K562 (cell line): ENCODE measurements at regions not wholly inside any gene's neighbourhood (a gene's known extent, or its start where the extent isn't known, plus 50 kb on each side); places are given as distances from the start of the nearest gene placed in this dataset.

Experiments
- ATAC-seq: fragments of 200-7000 bp; cut with Tn5 transposase; 3 replicates; pipeline ENCODE4 v1.9.1; 2020; ENCODE audit warnings: moderate library complexity
- BruUV-seq: library from RNA; stranded (reverse); fragments of 400-500 nt; replicated peaks from 2 replicates; lab custom pipeline; 2021; lab: Mats Ljungman, UMichigan
- CTCF ChIA-PET: fragments of 300-600 bp; formaldehyde crosslinking; extraction: SDS; loops from one replicate; lab custom pipeline; 2021; ENCODE audit warnings: low intra/inter-chr PET ratio; lab: Yijun Ruan, JAX
- POLR2A ChIA-PET: fragments of 300-600, 350-650 bp; sonication (Branson Sonifier 250); formaldehyde crosslinking; extraction: SDS; loops from one replicate; lab custom pipeline; 2021; ENCODE audit warnings: antibody characterized with exemption, inconsistent platforms; lab: Yijun Ruan, JAX
- DNase-seq, 4 experiments: peaks; one replicate each; pipeline versions ENCODE4 v3.0.0 to v3.0.0-alpha.2; 2011 to 2018; ENCODE audit warnings: low spot score in 3 of 4, mixed read lengths in 3 of 4; ENCODE audit errors: extremely low read depth in 1 of 4
- FAIRE-seq: peaks from 2 replicates; lab custom pipeline; 2011; peaks lifted over from hg19 to GRCh38; lab: Jason Lieb, UNC
- H2AFZ ChIP-seq: 2 replicates; pipeline ENCODE4 v1.6.0; 2011; ENCODE audit warnings: low read depth, low read length, control low read depth, inconsistent platforms
- H3K27ac ChIP-seq: fragments of 200-600 bp; 3 replicates; pipeline ENCODE4 v1.8.0; 2011; ENCODE audit warnings: low read depth, mild to moderate bottlenecking, control low read depth, inconsistent platforms, low read length, moderate library complexity, mixed read lengths; ENCODE audit errors: extremely low read depth
- H3K27me3 ChIP-seq, 2 experiments: fragments of 300-600 bp in 1 of 2; 2 replicates in 1 of 2; 3 replicates in 1 of 2; pipeline versions ENCODE4 v1.6.0 to v1.8.0; 2011; ENCODE audit warnings: inconsistent platforms in 2 of 2, low read length in 2 of 2, mild to moderate bottlenecking in 1 of 2, mixed read lengths in 1 of 2, moderate library complexity in 1 of 2; ENCODE audit not compliant: control insufficient read depth in 2 of 2, insufficient read depth in 2 of 2
- H3K36me3 ChIP-seq: fragments of 300-600 bp; 3 replicates; pipeline ENCODE4 v1.8.0; 2011; ENCODE audit warnings: mild to moderate bottlenecking, low read length, inconsistent platforms; ENCODE audit not compliant: control insufficient read depth, insufficient read depth
- H3K4me1 ChIP-seq, 2 experiments: fragments of 200-600 bp in 1 of 2; replicated peaks in 1 of 2; 2 replicates in 1 of 2; 3 replicates in 1 of 2; pipeline versions ENCODE4 v1.5.1 to v1.8.0; 2011; ENCODE audit warnings: inconsistent platforms in 2 of 2, low read length in 2 of 2, mild to moderate bottlenecking in 1 of 2, mixed read lengths in 1 of 2, moderate library complexity in 1 of 2; ENCODE audit not compliant: control insufficient read depth in 2 of 2, insufficient read depth in 2 of 2
- H3K4me2 ChIP-seq: 2 replicates; pipeline ENCODE4 v1.6.1; 2011; ENCODE audit warnings: low read length, control low read depth, inconsistent platforms, mixed read lengths; ENCODE audit not compliant: insufficient read depth
- H3K4me3 ChIP-seq: fragments of 200-600 bp; sonication (generic), shearing (Covaris generic); 2 replicates; pipeline ENCODE4 v1.5.1; 2016; ENCODE audit warnings: control low read depth, inconsistent platforms
- H3K79me2 ChIP-seq: fragments of 200-600 bp; 3 replicates; pipeline ENCODE4 v1.8.0; 2011; ENCODE audit warnings: low read length, inconsistent platforms; ENCODE audit not compliant: control insufficient read depth, insufficient read depth
- H3K9ac ChIP-seq, 2 experiments: 2 replicates each; pipeline versions ENCODE4 v1.6.0 to v1.6.1; 2011; ENCODE audit warnings: low read depth in 2 of 2, low read length in 2 of 2, control low read depth in 1 of 2, inconsistent platforms in 1 of 2, mild to moderate bottlenecking in 1 of 2, mixed read lengths in 1 of 2; ENCODE audit not compliant: insufficient read depth in 1 of 2
- H3K9me1 ChIP-seq: one replicate; pipeline ENCODE4 v1.6.0; 2011; ENCODE audit warnings: inconsistent platforms, mild to moderate bottlenecking, low read length, moderate library complexity; ENCODE audit not compliant: control insufficient read depth, insufficient read depth
- H3K9me3 ChIP-seq: replicated peaks from 2 replicates; pipeline ENCODE4 v1.5.1; 2011; ENCODE audit warnings: low read depth, low read length, inconsistent platforms; ENCODE audit not compliant: control insufficient read depth, insufficient read depth
- H4K20me1 ChIP-seq: replicated peaks from 2 replicates; pipeline ENCODE4 v1.6.1; 2011; ENCODE audit warnings: low read length, inconsistent platforms, mixed read lengths; ENCODE audit not compliant: control insufficient read depth, insufficient read depth
- ARNT ChIP-seq, 2 experiments: fragments of 450-650 bp; IDR thresholded peaks; 2 replicates each; pipeline ENCODE4 v1.6.1; 2016; ENCODE audit warnings: mild to moderate bottlenecking in 1 of 2
- CBX3 ChIP-seq, 2 experiments: IDR thresholded peaks; 1 replicate in 1 of 2; 2 replicates in 1 of 2; pipeline ENCODE4 v1.6.1; 2012; ENCODE audit warnings: inconsistent platforms in 2 of 2, low read length in 2 of 2, borderline replicate concordance in 1 of 2, control low read depth in 1 of 2
- CBX5 ChIP-seq: IDR thresholded peaks from 2 replicates; pipeline ENCODE4 v1.6.1; 2014; ENCODE audit warnings: low read depth, borderline replicate concordance
- CXXC5 ChIP-seq: fragments of 250-450 bp; sonication (Bioruptor Pico); IDR thresholded peaks from 2 replicates; pipeline ENCODE4 v1.8.0; 2022; ENCODE audit warnings: inconsistent platforms, mild to moderate bottlenecking, moderate library complexity
- ELK3 ChIP-seq: fragments of 450-650 bp; formaldehyde crosslinking; IDR thresholded peaks from 2 replicates; pipeline ENCODE4 v1.4.0; 2020; ENCODE audit warnings: mild to moderate bottlenecking
- HDAC1 ChIP-seq, 2 experiments: fragments of 450-650 bp; IDR thresholded peaks; 2 replicates each; pipeline ENCODE4 v1.6.1; 2016 to 2017; ENCODE audit warnings: inconsistent platforms in 1 of 2, mild to moderate bottlenecking in 1 of 2, moderate library complexity in 1 of 2
- PHF20 ChIP-seq: fragments of 450-650 bp; IDR thresholded peaks from 2 replicates; pipeline ENCODE4 v1.6.1; 2018; ENCODE audit not compliant: partially characterized antibody
- POLR3A ChIP-seq: IDR thresholded peaks from 2 replicates; pipeline ENCODE4 v1.6.1; 2011; ENCODE audit warnings: borderline replicate concordance, mild to moderate bottlenecking, moderate library complexity; ENCODE audit not compliant: insufficient read length, insufficient read depth; ENCODE audit errors: extremely low read depth
- PRPF4 ChIP-seq: fragments of 200-400 bp; formaldehyde crosslinking; IDR thresholded peaks from one replicate; pipeline ENCODE4 v1.6.1; 2017; ENCODE audit warnings: low read length, low read depth, mild to moderate bottlenecking; ENCODE audit not compliant: insufficient read depth, poor library complexity, severe bottlenecking
- TFAP4 ChIP-seq: sonication (generic); formaldehyde crosslinking; IDR thresholded peaks from 2 replicates; pipeline ENCODE4 v1.8.0; 2022; ENCODE audit warnings: missing genetic modification reagents, mild to moderate bottlenecking, moderate library complexity, borderline replicate concordance
- TRIM24 ChIP-seq, 2 experiments: fragments of 450-650 bp; IDR thresholded peaks; 2 replicates each; pipeline ENCODE4 v1.6.1; 2016
- TRIM28 ChIP-seq: fragments of 450-650 bp; IDR thresholded peaks from 2 replicates; pipeline ENCODE4 v1.6.1; 2017
- ZKSCAN1 ChIP-seq: fragments of 150-350 bp; IDR thresholded peaks from 2 replicates; pipeline ENCODE4 v1.6.1; 2016; ENCODE audit warnings: low read depth, low read length
- ZNF23 ChIP-seq: fragments of 250-450 bp; sonication (Bioruptor Pico); IDR thresholded peaks from 2 replicates; pipeline ENCODE4 v1.4.0; 2020; ENCODE audit warnings: mild to moderate bottlenecking
- ZNF280A ChIP-seq: fragments of 450-650 bp; IDR thresholded peaks from 2 replicates; pipeline ENCODE4 v1.6.1; 2018; ENCODE audit warnings: mild to moderate bottlenecking, low read depth; ENCODE audit not compliant: partially characterized antibody
- ZNF316 ChIP-seq: fragments of 450-650 bp; IDR thresholded peaks from 2 replicates; pipeline ENCODE4 v1.6.1; 2016
- in situ Hi-C: fragments of 300-500 bp; cut with MboI; formaldehyde crosslinking; loops from 4 replicates; pipeline ENCODE4 v1.15.0; 2018; ENCODE audit warnings: inconsistent platforms, mixed read lengths
- intact Hi-C: fragments of 100-400 bp; cut with micrococcal nuclease; formaldehyde crosslinking; loops from 2 replicates; pipeline ENCODE4 v1.14.2; 2022

GRCh38 chr12:93302331-93303229 lies 75.1 kb upstream of the NUDT4 start (continued):
- no peak for TF ChIP-seq ZNF280A
- TF ChIP-seq PHF20, result no peak
- no peak for TF ChIP-seq POLR3A
- no peak for TF ChIP-seq ZKSCAN1
- TF ChIP-seq ZNF316, result no peak
- TF ChIP-seq TFAP4, result no peak

- CTCF ChIA-PET, result no interaction called here
- peaks cover 3% of the 10 kb centered on the region for H3K9me3 ChIP-seq
- intact Hi-C loops, result no loop called here
- POLR2A ChIA-PET, result interaction anchor here (0.6 to 2.1 kb wide), 2 partner anchors 9 to 295 kb away, joined by 3 to 7 read pairs; no protein-coding TSS in a partner anchor
- H3K36me3 ChIP-seq, result no peaks in the 10 kb centered on the region
- no peaks in the 10 kb centered on the region for H3K27me3 ChIP-seq
- FAIRE-seq, result no peak
- no peak overlapping the region for H3K27ac ChIP-seq
- no peak overlapping the region for H2AFZ ChIP-seq
- peaks cover 7 to 18% of the 10 kb centered on the region in 2 experiments; a peak in 3 of 5 replicates for H3K4me1 ChIP-seq
- no peak overlapping the region for H3K9ac ChIP-seq
- no peaks in the 10 kb centered on the region for H3K79me2 ChIP-seq
- no peak for DNase-seq
- no peak for ATAC-seq
- BruUV-seq, result no TSS peak
- in situ Hi-C loops, result no loop called here
- H3K4me3 ChIP-seq, result no peak overlapping the region
- H3K9me1 ChIP-seq, result no peaks in the 10 kb centered on the region
- H3K4me2 ChIP-seq, result no peak overlapping the region
- no peaks in the 10 kb centered on the region for H4K20me1 ChIP-seq
- TF ChIP-seq TRIM24 (IDR thresholded peaks at IDR 0.05) (peak; percentile 58 to 74), CBX5 (peak; percentile 78; the same call in 1 of the 2 replicates), ARNT (IDR thresholded peaks at IDR 0.05) (0 out of 4 replicates have a peak, but pooled peaks of 1 of the 2 experiments have one; percentile 55), PRPF4 (no peak), TRIM28 (peak; percentile 95), ZNF23 (CRISPR knock-in tag) (no peak), CXXC5 (no peak), CBX3 (IDR thresholded peaks at IDR 0.05; ENCODE audit: borderline replicate concordance in 1 of 2, low read length in 2 of 2) (peak in 1 of 2 experiments; percentile 98; a peak in 2 of 3 replicates), HDAC1 (IDR thresholded peaks at IDR 0.05) (peak in 1 of 2 experiments; percentile 94; a peak in 2 of 4 replicates), ELK3 (no peak), ZNF280A (peak; percentile 54)
These were observed 71.1 kb upstream of the NUDT4 start for GRCh38 chr12:93306636-93307035.
